ENCODE measurements at regions not wholly inside any gene's neighbourhood (a gene's known extent, or its start where the extent isn't known, plus 50 kb on each side); places are given as distances from the start of the nearest gene placed in this dataset.

DNA sequence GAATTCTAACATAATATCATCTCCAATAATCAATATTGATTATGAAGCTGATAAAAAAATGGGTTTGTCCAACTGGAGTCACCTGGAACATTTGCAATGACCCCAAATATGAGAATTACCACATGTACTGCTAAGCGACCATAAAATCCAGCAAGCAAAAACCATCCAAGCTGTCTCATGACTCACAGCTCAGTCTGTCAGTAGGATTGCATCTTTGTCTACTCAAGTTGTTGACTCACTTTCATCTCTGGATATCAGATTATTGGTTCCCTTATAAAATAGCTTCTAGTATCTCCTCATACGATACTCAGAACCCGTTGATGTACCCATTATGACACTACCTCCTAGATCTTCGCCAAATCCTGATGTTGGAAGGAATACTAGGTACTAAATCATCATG, 209.8 kb upstream of the ATP11B start:
- H3K79me1 ChIP-seq (replicated peaks; ENCODE audit: low read length, poor library complexity, severe bottlenecking): no peaks in the 10 kb centered on the region
- no peak overlapping the region for H4K91ac ChIP-seq (ENCODE audit: low read length)
- H3K4me2 ChIP-seq (ENCODE audit: low read length, poor library complexity, severe bottlenecking): no peak overlapping the region
- no peaks in the 10 kb centered on the region for H3K36me3 ChIP-seq (ENCODE audit: control insufficient read depth in 1 of 2, insufficient read depth in 2 of 2, low read depth in 1 of 2, low read length in 2 of 2)
- no peaks in the 10 kb centered on the region for H3K4me1 ChIP-seq (ENCODE audit: control insufficient read depth, insufficient read depth, low read depth, low read length)
- H3K9me3 ChIP-seq (ENCODE audit: control insufficient read depth, low read length): no peaks in the 10 kb centered on the region
- no peak overlapping the region for H3K18ac ChIP-seq (ENCODE audit: low read depth in 1 of 2, low read length in 2 of 2)
- no peak overlapping the region for H3K4me3 ChIP-seq (ENCODE audit: insufficient read depth in 1 of 2, low read depth in 1 of 2, low read length in 2 of 2)
- no peak overlapping the region for H2BK120ac ChIP-seq (ENCODE audit: low read depth, low read length)
- no peak overlapping the region for H3K27ac ChIP-seq (ENCODE audit: low read length, poor library complexity, severe bottlenecking)
- H3K14ac ChIP-seq (ENCODE audit: low read length in 2 of 2): no peak overlapping the region
- H3K27me3 ChIP-seq (ENCODE audit: control insufficient read depth in 1 of 2, insufficient read depth in 1 of 2, low read length in 2 of 2): no peaks in the 10 kb centered on the region
- H2BK12ac ChIP-seq (ENCODE audit: low read length in 2 of 2): no peak overlapping the region
- no peak overlapping the region for H3K23ac ChIP-seq (ENCODE audit: low read length in 2 of 2)
- no peak for DNase-seq
- H2AFZ ChIP-seq (ENCODE audit: low read depth, low read length): no peak overlapping the region
- no peak overlapping the region for H3K9ac ChIP-seq (ENCODE audit: low read length)
- H2AK5ac ChIP-seq (ENCODE audit: low read length, severe bottlenecking): no peak overlapping the region
- WGBS: 91% methylated on average over 1 of the region's 4 CpGs
- no peak overlapping the region for H2BK5ac ChIP-seq (ENCODE audit: low read depth, low read length, poor library complexity, severe bottlenecking)
- no peak overlapping the region for H3K4ac ChIP-seq (ENCODE audit: low read depth in 1 of 2, low read length in 2 of 2)
- H4K8ac ChIP-seq (ENCODE audit: low read length): no peak overlapping the region
- no peak overlapping the region for H2BK15ac ChIP-seq (ENCODE audit: low read depth, poor library complexity, severe bottlenecking)

- no peak overlapping the region for H3K14ac ChIP-seq (ENCODE audit: low read length in 2 of 2)
- no peak overlapping the region for H3K4me2 ChIP-seq (ENCODE audit: low read length, poor library complexity, severe bottlenecking)
- H2BK15ac ChIP-seq (ENCODE audit: low read depth, poor library complexity, severe bottlenecking): no peak overlapping the region
- no peak overlapping the region for H3K27ac ChIP-seq (ENCODE audit: low read length, poor library complexity, severe bottlenecking)
- H2BK5ac ChIP-seq (ENCODE audit: low read depth, low read length, poor library complexity, severe bottlenecking): no peak overlapping the region
- no peaks in the 10 kb centered on the region for H3K9me3 ChIP-seq (ENCODE audit: control insufficient read depth, low read length)
- no peaks in the 10 kb centered on the region for H3K79me1 ChIP-seq (replicated peaks; ENCODE audit: low read length, poor library complexity, severe bottlenecking)
- no peak overlapping the region for H2AFZ ChIP-seq (ENCODE audit: low read depth, low read length)
- no peaks in the 10 kb centered on the region for H3K36me3 ChIP-seq (ENCODE audit: control insufficient read depth in 1 of 2, insufficient read depth in 2 of 2, low read depth in 1 of 2, low read length in 2 of 2)
- no peaks in the 10 kb centered on the region for H3K4me1 ChIP-seq (ENCODE audit: control insufficient read depth, insufficient read depth, low read depth, low read length)
- no peak overlapping the region for H2AK5ac ChIP-seq (ENCODE audit: low read length, severe bottlenecking)
- no peak overlapping the region for H4K8ac ChIP-seq (ENCODE audit: low read length)
- no peak for DNase-seq
- 88% methylated on average over 1 of the region's 2 CpGs for WGBS
- H4K91ac ChIP-seq (ENCODE audit: low read length): no peak overlapping the region
- H3K27me3 ChIP-seq (ENCODE audit: control insufficient read depth in 1 of 2, insufficient read depth in 1 of 2, low read length in 2 of 2): no peaks in the 10 kb centered on the region
- H3K18ac ChIP-seq (ENCODE audit: low read depth in 1 of 2, low read length in 2 of 2): no peak overlapping the region
- H3K9ac ChIP-seq (ENCODE audit: low read length): no peak overlapping the region
- no peak overlapping the region for H3K4ac ChIP-seq (ENCODE audit: low read depth in 1 of 2, low read length in 2 of 2)
- H3K4me3 ChIP-seq (ENCODE audit: insufficient read depth in 1 of 2, low read depth in 1 of 2, low read length in 2 of 2): no peak overlapping the region
- H2BK120ac ChIP-seq (ENCODE audit: low read depth, low read length): no peak overlapping the region
- H3K23ac ChIP-seq (ENCODE audit: low read length in 2 of 2): no peak overlapping the region
- no peak overlapping the region for H2BK12ac ChIP-seq (ENCODE audit: low read length in 2 of 2)
Measured at GRCh38 chr3:182585532-182586150, 207.7 kb upstream of the ATP11B start.

- Histone ChIP-seq H3K36me3 (ENCODE audit: control insufficient read depth in 1 of 2, insufficient read depth in 2 of 2, low read depth in 1 of 2, low read length in 2 of 2) (no peaks in the 10 kb centered on the region), H3K9me3 (ENCODE audit: control insufficient read depth, low read length) (no peaks in the 10 kb centered on the region), H2BK12ac (ENCODE audit: low read length in 2 of 2) (no peak overlapping the region), H3K18ac (ENCODE audit: low read depth in 1 of 2, low read length in 2 of 2) (no peak overlapping the region), H4K91ac (ENCODE audit: low read length) (no peak overlapping the region), H2BK5ac (ENCODE audit: low read depth, low read length, poor library complexity, severe bottlenecking) (no peak overlapping the region), H3K79me1 (replicated peaks; ENCODE audit: low read length, poor library complexity, severe bottlenecking) (no peaks in the 10 kb centered on the region), H2AFZ (ENCODE audit: low read depth, low read length) (no peak overlapping the region), H3K4me2 (ENCODE audit: low read length, poor library complexity, severe bottlenecking) (no peak overlapping the region), H2AK5ac (ENCODE audit: low read length, severe bottlenecking) (no peak overlapping the region), H3K4ac (ENCODE audit: low read depth in 1 of 2, low read length in 2 of 2) (no peak overlapping the region), H2BK120ac (ENCODE audit: low read depth, low read length) (no peak overlapping the region), H4K8ac (ENCODE audit: low read length) (no peak overlapping the region), H3K27ac (ENCODE audit: low read length, poor library complexity, severe bottlenecking) (no peak overlapping the region), H3K23ac (ENCODE audit: low read length in 2 of 2) (no peak overlapping the region), H3K4me3 (ENCODE audit: insufficient read depth in 1 of 2, low read depth in 1 of 2, low read length in 2 of 2) (no peak overlapping the region), H2BK15ac (ENCODE audit: low read depth, poor library complexity, severe bottlenecking) (no peak overlapping the region), H3K9ac (ENCODE audit: low read length) (no peak overlapping the region), H3K27me3 (ENCODE audit: control insufficient read depth in 1 of 2, insufficient read depth in 1 of 2, low read length in 2 of 2) (no peaks in the 10 kb centered on the region), H3K4me1 (ENCODE audit: control insufficient read depth, insufficient read depth, low read depth, low read length) (no peaks in the 10 kb centered on the region), H3K14ac (ENCODE audit: low read length in 2 of 2) (no peak overlapping the region)
- 85% methylated on average over 3 of the region's 3 CpGs for WGBS
- DNase-seq: no peak
Measured at GRCh38 chr3:182592747-182593146, 200.6 kb upstream of the ATP11B start.

GRCh38 chr3:182596676-182597410, 196.5 kb upstream of the ATP11B start:
- DNase-seq: no peak
- H2BK120ac ChIP-seq (ENCODE audit: low read depth, low read length): no peak overlapping the region
- no peak overlapping the region for H2AK5ac ChIP-seq (ENCODE audit: low read length, severe bottlenecking)
- no peak overlapping the region for H4K91ac ChIP-seq (ENCODE audit: low read length)
- H2BK15ac ChIP-seq (ENCODE audit: low read depth, poor library complexity, severe bottlenecking): no peak overlapping the region
- H3K27me3 ChIP-seq (ENCODE audit: control insufficient read depth in 1 of 2, insufficient read depth in 1 of 2, low read length in 2 of 2): no peaks in the 10 kb centered on the region
- no peak overlapping the region for H3K18ac ChIP-seq (ENCODE audit: low read depth in 1 of 2, low read length in 2 of 2)
- H2AFZ ChIP-seq (ENCODE audit: low read depth, low read length): no peak overlapping the region
- no peak overlapping the region for H3K27ac ChIP-seq (ENCODE audit: low read length, poor library complexity, severe bottlenecking)
- no peak overlapping the region for H2BK5ac ChIP-seq (ENCODE audit: low read depth, low read length, poor library complexity, severe bottlenecking)
- no peak overlapping the region for H3K9ac ChIP-seq (ENCODE audit: low read length)
- no peaks in the 10 kb centered on the region for H3K36me3 ChIP-seq (ENCODE audit: control insufficient read depth in 1 of 2, insufficient read depth in 2 of 2, low read depth in 1 of 2, low read length in 2 of 2)
- H3K4me1 ChIP-seq (ENCODE audit: control insufficient read depth, insufficient read depth, low read depth, low read length): no peaks in the 10 kb centered on the region
- no peak overlapping the region for H3K14ac ChIP-seq (ENCODE audit: low read length in 2 of 2)
- no peak overlapping the region for H4K8ac ChIP-seq (ENCODE audit: low read length)
- H3K4me3 ChIP-seq (ENCODE audit: insufficient read depth in 1 of 2, low read depth in 1 of 2, low read length in 2 of 2): no peak overlapping the region
- no peak overlapping the region for H2BK12ac ChIP-seq (ENCODE audit: low read length in 2 of 2)
- no peak overlapping the region for H3K4me2 ChIP-seq (ENCODE audit: low read length, poor library complexity, severe bottlenecking)
- H3K9me3 ChIP-seq (ENCODE audit: control insufficient read depth, low read length): no peaks in the 10 kb centered on the region
- H3K79me1 ChIP-seq (replicated peaks; ENCODE audit: low read length, poor library complexity, severe bottlenecking): no peaks in the 10 kb centered on the region
- no peak overlapping the region for H3K23ac ChIP-seq (ENCODE audit: low read length in 2 of 2)
- 97% methylated on average over 12 of the region's 17 CpGs for WGBS
- H3K4ac ChIP-seq (ENCODE audit: low read depth in 1 of 2, low read length in 2 of 2): no peak overlapping the region
